ENCODE measurements at regions not wholly inside any gene's neighbourhood (a gene's known extent, or its start where the extent isn't known, plus 50 kb on each side); places are given as distances from the start of the nearest gene placed in this dataset.

GRCh38 chr18:75879196-75879595 is 451.7 kb upstream of the SMIM21 start:
- H3K4me3 ChIP-seq (ENCODE audit: low read depth, low read length), result no peak overlapping the region
- no peak for TF ChIP-seq CTCF (IDR thresholded peaks at IDR 0.05; ENCODE audit: low read depth, low read length)

- no peak overlapping the region for H3K4me3 ChIP-seq (ENCODE audit: low read depth, low read length)
- TF ChIP-seq CTCF (IDR thresholded peaks at IDR 0.05; ENCODE audit: low read depth, low read length), result no peak
Measured at GRCh38 chr18:75875559-75875958, 448.1 kb upstream of the SMIM21 start.

GRCh38 chr18:75874401-75875089 is 447.0 kb upstream of the SMIM21 start:
- H3K4me3 ChIP-seq (ENCODE audit: low read depth, low read length), result no peak overlapping the region
- TF ChIP-seq CTCF (IDR thresholded peaks at IDR 0.05; ENCODE audit: low read depth, low read length), result no peak

GRCh38 chr18:75871596-75871995 is 444.1 kb upstream of the SMIM21 start:
- no peak overlapping the region for H3K4me3 ChIP-seq (ENCODE audit: low read depth, low read length)
- no peak for TF ChIP-seq CTCF (IDR thresholded peaks at IDR 0.05; ENCODE audit: low read depth, low read length)

GRCh38 chr18:75869162-75869561 is 441.7 kb upstream of the SMIM21 start:
- TF ChIP-seq CTCF (IDR thresholded peaks at IDR 0.05; ENCODE audit: low read depth, low read length), result no peak
- no peak overlapping the region for H3K4me3 ChIP-seq (ENCODE audit: low read depth, low read length)

GRCh38 chr18:75868031-75868430 is 440.5 kb upstream of the SMIM21 start:
- TF ChIP-seq CTCF (IDR thresholded peaks at IDR 0.05; ENCODE audit: low read depth, low read length), result no peak

GRCh38 chr18:75865639-75866038 is 438.1 kb upstream of the SMIM21 start:
- TF ChIP-seq CTCF (IDR thresholded peaks at IDR 0.05; ENCODE audit: low read depth, low read length), result no peak
- H3K4me3 ChIP-seq (ENCODE audit: low read depth, low read length), result no peak overlapping the region

More at GRCh38 chr18:75868031-75868430, 440.5 kb upstream of the SMIM21 start:
- no peak overlapping the region for H3K4me3 ChIP-seq (ENCODE audit: low read depth, low read length)
